Stomach (tissue), 8 donors: ENCODE measurements at regions not wholly inside any gene's neighbourhood (a gene's known extent, or its start where the extent isn't known, plus 50 kb on each side); places are given as distances from the start of the nearest gene placed in this dataset.
"Not testable (repeated sequence)": the region's sequence is repeated elsewhere in the genome, so short reads cannot be mapped to it uniquely, and the experiment has no call there.

ENCODE experiments used
- DNase-seq, 2 donors: peaks; one replicate each; pipeline versions ENCODE4 v3.0.0 to v3.0.0-alpha.2; 2013 to 2019
- H3K27ac ChIP-seq, 5 donors: fragments of 200-600 bp in 4 of 5; sonication (generic) in 4 of 5; one replicate each; pipeline ENCODE4 v1.5.1; 2013 to 2019; ENCODE audit warnings: mild to moderate bottlenecking in 1 of 5, moderate library complexity in 1 of 5
- H3K27me3 ChIP-seq, 3 donors: fragments of 200-600 bp; sonication (generic); one replicate each; pipeline ENCODE4 v1.5.1; 2017 to 2019; ENCODE audit warnings: mixed run types in 1 of 3
- H3K36me3 ChIP-seq, 4 donors: fragments of 200-600 bp; sonication (generic); 1 replicate in 3 of 4; 2 replicates in 1 of 4; pipeline ENCODE4 v1.5.1; 2016 to 2019
- H3K4me1 ChIP-seq, 4 donors: fragments of 200-600 bp; sonication (generic); one replicate each; pipeline ENCODE4 v1.5.1; 2016 to 2019
- H3K4me3 ChIP-seq, 4 donors: fragments of 200-600 bp; sonication (generic) in 3 of 4; one replicate each; pipeline ENCODE4 v1.5.1; 2016 to 2019; ENCODE audit warnings: mild to moderate bottlenecking in 1 of 4
- H3K9me3 ChIP-seq, 4 donors: fragments of 200-600 bp; sonication (generic); one replicate each; pipeline ENCODE4 v1.5.1; 2016 to 2019
- EP300 ChIP-seq: sonication (generic); formaldehyde crosslinking; IDR thresholded peaks from one replicate; pipeline ENCODE4 v1.6.1; 2017; ENCODE audit warnings: antibody characterized with exemption
- POLR2A ChIP-seq, 4 donors: fragments of 450-650 bp; IDR thresholded peaks; one replicate each; pipeline ENCODE4 v1.6.1; 2016; ENCODE audit warnings: antibody characterized with exemption in 4 of 4, control low read depth in 2 of 4, mild to moderate bottlenecking in 1 of 4, moderate library complexity in 1 of 4
- POLR2AphosphoS5 ChIP-seq, 3 donors: sonication (generic); formaldehyde crosslinking; IDR thresholded peaks; one replicate each; pipeline ENCODE4 v1.6.1; 2016; ENCODE audit warnings: antibody characterized with exemption in 3 of 3
- WGBS, 5 donors: extraction: QIAGEN DNeasy Blood & Tissue Kit in 3 of 5; methylation state at CpG; one replicate each; pipeline versions ENCODE4 v1.1.5 to v1.1.7; 2013 to 2018; 5-methylcytosine and 5-hydroxymethylcytosine counted together
- intact Hi-C: fragments of 100-400 bp; cut with DNase I; formaldehyde crosslinking; loops from one replicate; pipeline ENCODE4 v1.15.1; 2023; ENCODE audit warnings: low total_unique reads
- TF ChIP-seq, protein P1 (sequence below), 7 experiments: fragments of 450-650 bp in 4 of 7; fragments of 200-600 bp in 3 of 7; sonication (generic) in 3 of 7; IDR thresholded peaks; one replicate each; pipeline ENCODE4 v1.5.1; 2016 to 2019; ENCODE audit warnings: antibody characterized with exemption in 7 of 7, control low read depth in 2 of 7, mild to moderate bottlenecking in 1 of 7
- donor health status: healthy with polysubstance abuse.
- donor health status: Bipolar disorder and iron deficiency.
- donor health status: healthy.

DNA sequence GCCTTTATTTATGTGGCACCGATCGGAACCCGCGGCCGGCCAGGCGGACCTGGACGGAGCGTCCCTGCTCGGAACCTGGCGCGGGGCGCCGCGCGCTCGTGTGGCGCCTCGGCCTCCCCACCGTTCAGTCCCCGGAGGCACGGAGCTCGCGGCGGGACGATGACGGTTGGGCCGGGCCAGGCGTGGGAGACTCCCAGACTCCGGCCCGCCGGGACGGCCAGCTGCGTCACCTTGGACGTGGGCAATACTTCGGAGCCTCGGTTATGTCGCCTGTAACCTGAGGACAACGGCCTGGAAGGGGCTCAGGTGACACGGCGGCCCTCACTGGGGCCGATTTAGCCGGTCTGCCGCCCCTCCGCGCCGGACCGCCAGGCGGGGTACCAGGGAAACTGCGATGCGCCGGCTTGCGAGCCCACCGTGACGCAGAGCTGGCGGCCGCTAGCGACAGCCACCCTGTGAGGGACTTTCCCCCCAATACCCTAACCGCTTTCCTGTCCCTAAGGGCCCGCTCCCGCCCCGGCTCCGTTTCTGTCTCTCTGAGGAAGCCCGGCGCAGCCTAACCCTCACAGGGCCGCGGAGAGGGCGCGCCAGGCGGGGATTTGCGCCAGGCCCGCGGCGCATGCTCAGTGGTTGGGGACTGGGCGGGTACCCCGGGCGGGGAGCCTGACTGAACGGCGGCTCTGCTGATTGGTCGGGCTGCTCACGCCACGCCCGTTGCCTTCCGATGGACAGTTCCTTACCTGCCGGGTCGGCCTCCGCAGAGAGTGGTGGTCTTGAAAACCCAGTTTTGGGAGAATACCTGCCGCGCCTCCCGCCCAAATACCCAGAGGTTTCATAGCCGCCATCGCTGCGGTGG is 109.5 kb upstream of the DOCK9 start:
- peak; percentile 93 to 97 for DNase-seq
- peak overlapping the region; percentile 75 to 87 (median 82) for H3K4me3 ChIP-seq
- peaks cover 0 to 29% (median 0%) of the 10 kb centered on the region in 3 donors for H3K27me3 ChIP-seq
- H3K36me3 ChIP-seq = no peaks in the 10 kb centered on the region
- intact Hi-C loops = no loop called here
- 0 to 2% (median 0%) methylated on average over 17 to 92 of the region's 92 CpGs for WGBS, 5 donors
- no peak for TF ChIP-seq EP300
- TF ChIP-seq POLR2A (IDR thresholded peaks at IDR 0.05) = peak in 1 of 4 donors; percentile 29
- TF ChIP-seq, protein P1, sequence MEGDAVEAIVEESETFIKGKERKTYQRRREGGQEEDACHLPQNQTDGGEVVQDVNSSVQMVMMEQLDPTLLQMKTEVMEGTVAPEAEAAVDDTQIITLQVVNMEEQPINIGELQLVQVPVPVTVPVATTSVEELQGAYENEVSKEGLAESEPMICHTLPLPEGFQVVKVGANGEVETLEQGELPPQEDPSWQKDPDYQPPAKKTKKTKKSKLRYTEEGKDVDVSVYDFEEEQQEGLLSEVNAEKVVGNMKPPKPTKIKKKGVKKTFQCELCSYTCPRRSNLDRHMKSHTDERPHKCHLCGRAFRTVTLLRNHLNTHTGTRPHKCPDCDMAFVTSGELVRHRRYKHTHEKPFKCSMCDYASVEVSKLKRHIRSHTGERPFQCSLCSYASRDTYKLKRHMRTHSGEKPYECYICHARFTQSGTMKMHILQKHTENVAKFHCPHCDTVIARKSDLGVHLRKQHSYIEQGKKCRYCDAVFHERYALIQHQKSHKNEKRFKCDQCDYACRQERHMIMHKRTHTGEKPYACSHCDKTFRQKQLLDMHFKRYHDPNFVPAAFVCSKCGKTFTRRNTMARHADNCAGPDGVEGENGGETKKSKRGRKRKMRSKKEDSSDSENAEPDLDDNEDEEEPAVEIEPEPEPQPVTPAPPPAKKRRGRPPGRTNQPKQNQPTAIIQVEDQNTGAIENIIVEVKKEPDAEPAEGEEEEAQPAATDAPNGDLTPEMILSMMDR (IDR thresholded peaks at IDR 0.05) = peak in 4 of 7 experiments; percentile 18 to 27 (median 18)
- TF ChIP-seq POLR2AphosphoS5 (IDR thresholded peaks at IDR 0.05) = peak; percentile 73 to 91 (median 86)
- H3K27ac ChIP-seq = peak overlapping the region; percentile 89 to 97 (median 95)
- no peaks in the 10 kb centered on the region for H3K9me3 ChIP-seq
- peaks cover 10 to 36% (median 34%) of the 10 kb centered on the region in 4 donors for H3K4me1 ChIP-seq

DNA sequence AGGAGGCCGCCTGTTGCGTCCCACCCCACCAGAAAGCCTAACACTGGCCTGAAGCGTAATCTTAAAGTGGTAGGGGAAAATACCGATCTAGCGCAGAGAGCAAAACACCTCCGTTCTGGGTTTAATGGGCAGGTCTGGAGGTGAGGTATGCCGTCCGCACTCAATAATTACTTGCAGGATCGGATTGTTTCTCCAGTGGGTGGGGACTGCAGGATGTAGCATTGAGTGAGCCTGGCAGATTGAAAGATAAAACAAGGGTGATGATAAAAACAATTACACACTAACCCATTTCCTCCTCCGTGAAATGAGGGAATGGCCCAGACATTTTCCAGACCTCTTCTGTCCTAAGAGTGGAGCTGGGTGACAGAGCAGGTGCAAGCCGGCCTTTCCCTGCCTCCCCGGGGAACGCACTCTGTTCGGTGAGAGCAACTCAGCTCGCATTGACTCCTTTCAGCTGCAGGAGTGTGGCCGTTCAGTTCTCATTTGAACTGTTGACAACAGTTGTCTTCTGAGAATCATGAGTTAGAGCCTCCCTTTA is 110.2 kb upstream of the DOCK9 start:
- Histone ChIP-seq H3K36me3 (no peaks in the 10 kb centered on the region), H3K4me3 (peak overlapping the region; percentile 75 to 87 (median 82)), H3K27me3 (peaks cover 0 to 29% (median 0%) of the 10 kb centered on the region in 3 donors), H3K27ac (peak overlapping the region; percentile 89 to 97 (median 95)), H3K4me1 (peaks cover 10 to 36% (median 34%) of the 10 kb centered on the region in 4 donors), H3K9me3 (no peaks in the 10 kb centered on the region)
- WGBS, 5 donors = 4 to 15% (median 11%) methylated on average over 16 of the region's 16 CpGs
- no peak for DNase-seq
- intact Hi-C loops = no loop called here
- TF ChIP-seq, protein P1 (IDR thresholded peaks at IDR 0.05) = no peak
- no peak for TF ChIP-seq EP300
- no peak for TF ChIP-seq POLR2AphosphoS5 (IDR thresholded peaks at IDR 0.05)
- no peak for TF ChIP-seq POLR2A (IDR thresholded peaks at IDR 0.05)

DNA sequence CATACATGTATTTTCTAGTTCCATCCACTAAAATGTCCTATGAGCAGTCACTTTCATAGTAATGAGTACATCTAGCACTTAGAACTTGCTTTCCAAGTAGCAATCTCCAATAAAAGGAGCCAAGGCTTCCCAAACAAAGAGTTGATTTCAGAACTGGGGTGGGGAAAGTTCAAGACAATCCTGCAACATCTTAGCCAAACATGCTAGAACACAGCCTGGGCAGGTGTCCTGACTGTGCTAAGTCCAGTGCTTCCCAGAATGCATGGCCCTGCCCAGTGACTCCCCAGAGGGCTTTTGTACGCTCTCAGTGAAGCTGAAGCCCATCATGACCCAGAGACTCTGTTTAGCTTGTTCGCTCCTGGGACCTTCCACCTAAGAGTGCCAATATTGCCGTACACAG is 106.7 kb upstream of the UBAC2 start:
- intact Hi-C loops = no loop called here
- Histone ChIP-seq H3K4me1 (no peaks in the 10 kb centered on the region), H3K9me3 (no peaks in the 10 kb centered on the region), H3K4me3 (no peak overlapping the region), H3K27me3 (peaks cover 0 to 6% (median 0%) of the 10 kb centered on the region in 3 donors), H3K36me3 (no peaks in the 10 kb centered on the region), H3K27ac (no peak overlapping the region)
- no peak for DNase-seq
- TF ChIP-seq POLR2AphosphoS5 (IDR thresholded peaks at IDR 0.05) = no peak
- TF ChIP-seq POLR2A (IDR thresholded peaks at IDR 0.05) = no peak
- TF ChIP-seq, protein P1 (IDR thresholded peaks at IDR 0.05) = no peak
- TF ChIP-seq EP300 = no peak
- WGBS, 5 donors = 75 to 92% (median 84%) methylated on average over 3 of the region's 3 CpGs

DNA sequence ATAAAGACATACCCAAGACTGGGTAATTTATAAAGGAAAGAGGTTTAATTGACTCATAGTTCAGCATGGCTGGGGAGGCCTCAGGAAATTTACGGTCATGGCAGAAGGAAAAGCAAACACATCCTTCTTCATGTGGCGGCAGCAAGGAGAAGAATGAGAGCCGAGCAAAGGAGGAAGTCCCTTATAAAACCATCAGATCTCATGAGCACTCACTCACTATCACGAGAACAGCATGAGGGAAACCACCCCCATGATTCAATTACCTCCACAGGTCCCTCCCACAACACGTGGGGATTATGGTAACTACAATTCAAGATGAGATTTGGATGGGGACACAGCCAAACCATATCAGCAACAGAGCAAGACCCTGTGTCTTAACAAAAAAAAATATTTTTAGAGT is 98.8 kb upstream of the UBAC2 start:
- H3K4me1 ChIP-seq, H3K36me3 ChIP-seq, intact Hi-C loops, H3K4me3 ChIP-seq, DNase-seq, H3K9me3 ChIP-seq, H3K27ac ChIP-seq: not testable (repeated sequence)
- WGBS, 5 donors = 44 to 74% (median 55%) methylated on average over 5 of the region's 5 CpGs
- peaks cover 0 to 25% (median 0%) of the 10 kb centered on the region in 3 donors for H3K27me3 ChIP-seq
